RWPE1 (cell line): ENCODE measurements at regions not wholly inside any gene's neighbourhood (a gene's known extent, or its start where the extent isn't known, plus 50 kb on each side); places are given as distances from the start of the nearest gene placed in this dataset.

Experiments used
- CTCF ChIA-PET: fragments of 350-600 bp; sonication (Branson Sonifier 250); formaldehyde crosslinking; extraction: SDS; loops from one replicate; lab custom pipeline; 2021; lab: Yijun Ruan, JAX
- POLR2A ChIA-PET: fragments of 400-600 bp; formaldehyde crosslinking; extraction: SDS; loops from one replicate; lab custom pipeline; 2020; ENCODE audit warnings: antibody characterized with exemption; ENCODE audit not compliant: low non-redundant PET; lab: Yijun Ruan, JAX
- DNase-seq: peaks from one replicate; pipeline ENCODE4 v3.0.0; 2012; ENCODE audit warnings: low spot score
- H3K27ac ChIP-seq: fragments of 450-650 bp; 2 replicates; pipeline ENCODE4 v1.5.1; 2017
- TF ChIP-seq, protein P1 (sequence below): fragments of 450-650 bp; conservative IDR thresholded peaks from 2 replicates; pipeline ENCODE4 v1.5.1; 2017; ENCODE audit warnings: low read depth, mild to moderate bottlenecking

- no peak for DNase-seq
- H3K27ac ChIP-seq = no peak overlapping the region
- POLR2A ChIA-PET = no interaction called here
- TF ChIP-seq, protein P1, sequence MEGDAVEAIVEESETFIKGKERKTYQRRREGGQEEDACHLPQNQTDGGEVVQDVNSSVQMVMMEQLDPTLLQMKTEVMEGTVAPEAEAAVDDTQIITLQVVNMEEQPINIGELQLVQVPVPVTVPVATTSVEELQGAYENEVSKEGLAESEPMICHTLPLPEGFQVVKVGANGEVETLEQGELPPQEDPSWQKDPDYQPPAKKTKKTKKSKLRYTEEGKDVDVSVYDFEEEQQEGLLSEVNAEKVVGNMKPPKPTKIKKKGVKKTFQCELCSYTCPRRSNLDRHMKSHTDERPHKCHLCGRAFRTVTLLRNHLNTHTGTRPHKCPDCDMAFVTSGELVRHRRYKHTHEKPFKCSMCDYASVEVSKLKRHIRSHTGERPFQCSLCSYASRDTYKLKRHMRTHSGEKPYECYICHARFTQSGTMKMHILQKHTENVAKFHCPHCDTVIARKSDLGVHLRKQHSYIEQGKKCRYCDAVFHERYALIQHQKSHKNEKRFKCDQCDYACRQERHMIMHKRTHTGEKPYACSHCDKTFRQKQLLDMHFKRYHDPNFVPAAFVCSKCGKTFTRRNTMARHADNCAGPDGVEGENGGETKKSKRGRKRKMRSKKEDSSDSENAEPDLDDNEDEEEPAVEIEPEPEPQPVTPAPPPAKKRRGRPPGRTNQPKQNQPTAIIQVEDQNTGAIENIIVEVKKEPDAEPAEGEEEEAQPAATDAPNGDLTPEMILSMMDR = no peak
- CTCF ChIA-PET = no interaction called here
Measured at GRCh38 chr15:72994534-72995177, 57.6 kb upstream of the NEO1 start.

- CTCF ChIA-PET = no interaction called here
- TF ChIP-seq, protein P1 = no peak
- POLR2A ChIA-PET = no interaction called here
- DNase-seq = no peak
- H3K27ac ChIP-seq = no peak overlapping the region
Measured at GRCh38 chr15:72992841-72993252, 59.4 kb upstream of the NEO1 start.

DNA sequence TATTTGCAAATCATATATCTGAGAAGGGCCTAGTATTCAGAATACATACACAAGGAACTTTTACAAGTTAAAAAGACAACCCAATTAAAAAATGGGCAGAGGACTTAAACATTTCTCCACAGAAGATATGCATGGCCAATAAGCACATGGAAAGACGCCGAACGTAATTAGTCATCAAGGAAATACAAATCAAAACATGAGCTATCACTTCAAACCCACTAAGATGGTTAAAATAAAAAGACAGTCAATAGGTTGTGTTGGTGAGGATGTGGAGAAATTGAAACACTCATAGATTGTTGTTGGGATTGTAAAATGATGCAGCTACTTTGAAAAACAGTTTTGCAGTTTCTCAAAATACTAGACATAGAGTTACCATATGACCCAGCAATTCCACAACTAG is 61.2 kb upstream of the NEO1 start:
- ChIA-PET POLR2A (no interaction called here), CTCF (interaction anchor here (0.5 kb wide), 1 partner anchor 8 kb away, joined by 3 read pairs; no protein-coding TSS in a partner anchor)
- TF ChIP-seq, protein P1 = no peak
- DNase-seq = no peak
- H3K27ac ChIP-seq = no peak overlapping the region

DNA sequence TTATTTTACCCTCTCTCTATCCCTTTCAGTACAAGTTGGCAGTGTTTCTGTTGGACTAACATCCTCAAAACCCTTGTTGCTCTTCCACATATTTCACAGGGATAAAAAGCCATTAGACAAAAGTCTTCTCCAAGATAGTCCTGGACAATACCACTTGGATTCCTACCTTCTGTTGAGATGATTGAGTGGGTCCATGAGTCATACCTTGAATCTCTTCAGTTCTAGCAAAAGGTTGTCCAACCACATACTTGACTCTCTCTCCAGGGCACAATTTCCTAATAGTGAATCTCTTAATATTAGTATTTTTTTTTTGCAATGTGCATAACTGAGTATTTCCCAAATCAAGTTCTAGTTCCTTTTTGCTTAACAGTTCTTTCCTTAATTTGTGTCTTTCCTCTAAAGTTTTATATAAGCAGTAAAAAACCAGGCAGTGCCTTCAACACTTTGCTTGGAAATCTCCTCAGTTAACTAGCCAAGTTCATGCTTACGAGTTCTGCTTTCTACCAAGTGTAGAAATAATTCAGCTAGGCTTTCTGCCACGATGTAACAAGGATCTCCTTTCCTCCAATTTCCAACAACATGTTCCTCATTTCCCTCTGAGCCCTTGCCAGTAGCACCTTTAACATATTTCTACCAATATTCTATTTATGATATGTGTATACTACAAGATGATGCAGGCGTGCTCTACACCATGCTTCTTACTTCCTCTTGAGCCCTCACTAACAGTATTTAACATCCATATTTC is 68.3 kb upstream of the NEO1 start:
- no peak for DNase-seq
- POLR2A ChIA-PET = no interaction called here
- TF ChIP-seq, protein P1 = no peak
- H3K27ac ChIP-seq = no peak overlapping the region
- CTCF ChIA-PET = no interaction called here

DNA sequence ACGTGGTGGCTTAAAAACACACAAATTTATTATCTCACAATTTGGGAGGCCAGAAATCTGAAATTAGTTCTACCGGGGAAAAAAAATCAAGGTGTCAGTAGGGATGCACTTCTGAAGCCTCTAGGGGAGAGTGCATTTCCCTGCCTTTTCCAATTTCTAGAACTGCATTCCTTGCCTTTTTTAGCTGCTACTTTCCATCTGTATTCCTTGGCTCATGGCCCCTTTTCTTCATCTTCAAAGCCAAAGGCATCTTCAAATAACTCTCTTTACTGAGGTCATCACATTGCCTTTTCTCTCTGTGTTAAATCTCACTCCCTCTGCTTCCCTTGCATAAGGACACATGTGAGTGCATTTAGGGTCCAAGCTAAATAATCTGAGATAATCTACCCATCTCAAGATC is 69.5 kb upstream of the NEO1 start:
- ChIA-PET CTCF (no interaction called here), POLR2A (no interaction called here)
- TF ChIP-seq, protein P1 = no peak
- no peak overlapping the region for H3K27ac ChIP-seq
- no peak for DNase-seq

DNA sequence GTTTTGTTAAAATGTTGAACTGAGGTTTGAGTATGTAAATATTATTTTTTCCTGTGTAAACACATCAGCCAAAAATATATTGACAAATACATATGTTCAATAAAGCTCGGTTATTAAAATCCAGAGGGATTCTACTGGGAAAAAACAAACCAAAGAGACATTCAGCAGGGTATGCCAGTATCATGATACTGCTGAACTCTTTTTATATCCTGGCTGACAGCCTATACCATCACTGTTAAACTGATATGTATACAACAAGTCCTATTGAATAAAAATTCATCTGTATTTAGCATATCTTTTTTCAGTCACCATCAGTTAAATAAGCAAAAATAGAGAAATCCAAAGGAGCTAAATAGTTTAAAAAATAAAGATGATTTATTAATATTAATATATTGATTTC is 71.6 kb upstream of the NEO1 start:
- no peak for DNase-seq
- H3K27ac ChIP-seq = no peak overlapping the region
- CTCF ChIA-PET = interaction anchor here (0.6 kb wide), 2 partner anchors 27 to 155 kb away, joined by 3 to 6 read pairs; no protein-coding TSS in a partner anchor
- TF ChIP-seq, protein P1 = no peak
- POLR2A ChIA-PET = no interaction called here
